Calu3 (cell line): ENCODE measurements at regions not wholly inside any gene's neighbourhood (a gene's known extent, or its start where the extent isn't known, plus 50 kb on each side); places are given as distances from the start of the nearest gene placed in this dataset.
"Not testable (repeated sequence)": the region's sequence is repeated elsewhere in the genome, so short reads cannot be mapped to it uniquely, and the experiment has no call there.

Source experiments
- BruUV-seq: library from RNA; stranded (reverse); fragments of 400-500 nt; replicated peaks from 2 replicates; lab custom pipeline; 2021; lab: Mats Ljungman, UMichigan
- CTCF ChIA-PET: fragments of 300-600 bp; sonication (Branson Sonifier 250); formaldehyde crosslinking; loops from one replicate; lab custom pipeline; 2022; ENCODE audit warnings: antibody characterized with exemption; lab: Charles Lee
- DNase-seq: peaks from one replicate; pipeline ENCODE4 v3.0.0; 2022
- H3K27ac Mint-ChIP-seq: one replicate; pipeline ENCODE4 v1.8.0; 2022; ENCODE audit warnings: mixed read lengths; ENCODE audit not compliant: unreplicated experiment
- H3K27me3 Mint-ChIP-seq: one replicate; pipeline ENCODE4 v1.8.0; 2022; ENCODE audit warnings: mixed read lengths; ENCODE audit not compliant: unreplicated experiment
- H3K36me3 Mint-ChIP-seq: one replicate; pipeline ENCODE4 v1.8.0; 2022; ENCODE audit warnings: mild to moderate bottlenecking, moderate library complexity, mixed read lengths; ENCODE audit not compliant: insufficient read depth, unreplicated experiment
- H3K4me1 Mint-ChIP-seq: one replicate; pipeline ENCODE4 v1.8.0; 2022; ENCODE audit warnings: mild to moderate bottlenecking, low read depth, mixed read lengths; ENCODE audit not compliant: unreplicated experiment
- H3K4me3 Mint-ChIP-seq: one replicate; pipeline ENCODE4 v1.8.0; 2022; ENCODE audit warnings: mild to moderate bottlenecking, low read depth, moderate library complexity, mixed read lengths; ENCODE audit not compliant: unreplicated experiment
- H3K9me3 Mint-ChIP-seq: one replicate; pipeline ENCODE4 v1.8.0; 2022; ENCODE audit warnings: low read depth, mixed read lengths; ENCODE audit not compliant: unreplicated experiment
- intact Hi-C: fragments of 100-400 bp; cut with micrococcal nuclease; formaldehyde crosslinking; loops from one replicate; pipeline ENCODE4 v1.10.0; 2022; ENCODE audit not compliant: unreplicated experiment
- TF ChIP-seq, protein P1 (sequence below): fragments of 200-600 bp; IDR thresholded peaks from one replicate; pipeline ENCODE4 v1.8.0; 2022; ENCODE audit warnings: antibody characterized with exemption; ENCODE audit not compliant: unreplicated experiment

DNA sequence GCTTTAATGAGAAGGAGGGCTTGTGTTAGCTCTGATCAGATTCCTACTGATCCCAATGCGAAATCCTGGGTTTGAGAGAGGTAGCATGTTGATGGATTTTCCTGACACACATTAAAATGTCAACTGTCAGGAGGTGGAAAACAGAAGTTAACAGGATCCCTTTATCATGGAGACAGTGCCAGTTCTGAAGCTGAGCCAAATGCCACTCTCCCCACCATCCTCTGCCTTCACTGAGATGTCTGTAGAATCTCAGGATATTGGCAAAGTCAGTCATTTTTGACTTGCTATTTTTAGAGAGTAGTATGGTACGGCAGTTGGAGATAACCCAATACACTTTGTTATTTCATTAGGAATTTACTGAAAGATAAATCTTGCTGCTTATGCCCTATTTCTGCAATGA, 1816.2 kb upstream of the FLRT2 start:
- Mint-ChIP-seq H3K27ac (no peak overlapping the region), H3K4me3 (no peak overlapping the region), H3K9me3 (peaks cover 8% of the 10 kb centered on the region), H3K36me3 (no peaks in the 10 kb centered on the region), H3K4me1 (no peaks in the 10 kb centered on the region), H3K27me3 (no peaks in the 10 kb centered on the region)
- BruUV-seq, result no TSS peak
- DNase-seq, result no peak
- TF ChIP-seq, protein P1, sequence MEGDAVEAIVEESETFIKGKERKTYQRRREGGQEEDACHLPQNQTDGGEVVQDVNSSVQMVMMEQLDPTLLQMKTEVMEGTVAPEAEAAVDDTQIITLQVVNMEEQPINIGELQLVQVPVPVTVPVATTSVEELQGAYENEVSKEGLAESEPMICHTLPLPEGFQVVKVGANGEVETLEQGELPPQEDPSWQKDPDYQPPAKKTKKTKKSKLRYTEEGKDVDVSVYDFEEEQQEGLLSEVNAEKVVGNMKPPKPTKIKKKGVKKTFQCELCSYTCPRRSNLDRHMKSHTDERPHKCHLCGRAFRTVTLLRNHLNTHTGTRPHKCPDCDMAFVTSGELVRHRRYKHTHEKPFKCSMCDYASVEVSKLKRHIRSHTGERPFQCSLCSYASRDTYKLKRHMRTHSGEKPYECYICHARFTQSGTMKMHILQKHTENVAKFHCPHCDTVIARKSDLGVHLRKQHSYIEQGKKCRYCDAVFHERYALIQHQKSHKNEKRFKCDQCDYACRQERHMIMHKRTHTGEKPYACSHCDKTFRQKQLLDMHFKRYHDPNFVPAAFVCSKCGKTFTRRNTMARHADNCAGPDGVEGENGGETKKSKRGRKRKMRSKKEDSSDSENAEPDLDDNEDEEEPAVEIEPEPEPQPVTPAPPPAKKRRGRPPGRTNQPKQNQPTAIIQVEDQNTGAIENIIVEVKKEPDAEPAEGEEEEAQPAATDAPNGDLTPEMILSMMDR, result no peak
- intact Hi-C loops, result no loop called here
- CTCF ChIA-PET, result no interaction called here

DNA sequence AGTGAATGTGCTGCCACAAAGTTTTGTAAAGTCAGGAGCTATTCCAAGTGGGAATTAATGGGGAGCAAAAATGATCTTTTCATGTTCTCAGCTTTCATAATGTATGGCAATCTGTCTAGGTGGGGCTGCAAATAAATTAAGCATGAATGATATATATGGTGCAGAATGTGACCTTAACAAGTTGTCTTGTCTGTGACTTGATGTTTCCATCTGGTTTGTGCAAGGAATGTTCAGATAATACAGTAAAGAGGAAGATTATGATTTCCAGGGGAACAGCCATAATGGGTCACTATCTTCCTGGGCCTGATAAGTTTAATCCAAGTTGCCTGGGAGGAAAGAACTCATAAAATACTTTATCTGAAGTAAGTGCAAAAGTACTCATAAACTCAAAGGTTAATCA, 1815.8 kb upstream of the FLRT2 start:
- no peak overlapping the region for H3K4me3 Mint-ChIP-seq
- no peaks in the 10 kb centered on the region for H3K36me3 Mint-ChIP-seq
- no peak overlapping the region for H3K27ac Mint-ChIP-seq
- no peak for DNase-seq
- CTCF ChIA-PET, result no interaction called here
- no peaks in the 10 kb centered on the region for H3K27me3 Mint-ChIP-seq
- intact Hi-C loops, result no loop called here
- peaks cover 3% of the 10 kb centered on the region for H3K9me3 Mint-ChIP-seq
- H3K4me1 Mint-ChIP-seq, result no peaks in the 10 kb centered on the region
- TF ChIP-seq, protein P1, result no peak
- BruUV-seq, result no TSS peak

DNA sequence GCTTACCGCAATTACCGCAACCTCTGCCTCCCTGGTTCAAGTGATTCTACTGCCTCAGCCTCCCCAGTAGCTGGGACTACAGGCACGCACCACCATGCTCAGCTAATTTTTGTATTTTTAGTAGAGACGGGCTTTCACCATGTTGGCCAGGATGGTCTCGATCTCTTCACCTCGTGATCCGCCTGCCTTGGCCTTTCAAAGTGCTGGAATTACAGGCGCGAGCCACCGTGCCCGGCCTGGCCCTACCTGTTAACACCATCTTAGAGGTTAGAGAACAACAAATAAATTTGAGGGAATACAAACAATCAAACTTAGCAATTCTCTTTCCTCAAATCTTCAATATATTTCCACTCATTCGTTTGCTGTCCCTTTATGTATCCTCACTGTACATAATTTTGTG, 1810.5 kb upstream of the FLRT2 start:
- not testable (repeated sequence) for H3K27ac Mint-ChIP-seq

DNA sequence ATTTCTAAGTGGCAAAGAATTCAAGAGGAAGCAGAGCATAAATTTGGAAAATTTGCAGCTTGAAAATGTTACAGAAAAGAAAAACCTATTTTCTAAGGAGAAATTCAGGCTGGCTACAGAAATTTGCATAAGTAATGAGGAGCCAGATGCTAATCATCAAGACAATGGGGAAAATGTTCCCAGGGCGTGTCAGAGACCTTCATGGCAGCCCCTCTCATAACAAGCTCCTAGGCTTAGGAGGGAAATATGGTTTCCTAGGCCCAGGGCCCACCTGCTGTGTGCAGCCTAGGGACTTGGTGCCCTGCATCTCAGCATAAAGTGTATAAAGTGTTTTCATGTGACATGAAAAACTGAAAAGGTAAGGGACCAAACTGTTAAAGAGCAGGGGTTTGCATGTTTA, 1796.3 kb upstream of the FLRT2 start:
- H3K27ac Mint-ChIP-seq, result no peak overlapping the region
- no peak for DNase-seq
- TF ChIP-seq, protein P1, result no peak
- CTCF ChIA-PET, result no interaction called here
- no peaks in the 10 kb centered on the region for H3K4me1 Mint-ChIP-seq
- H3K4me3 Mint-ChIP-seq, result no peak overlapping the region
- peaks cover 12% of the 10 kb centered on the region for H3K9me3 Mint-ChIP-seq
- no peaks in the 10 kb centered on the region for H3K36me3 Mint-ChIP-seq
- no TSS peak for BruUV-seq
- no peaks in the 10 kb centered on the region for H3K27me3 Mint-ChIP-seq
- intact Hi-C loops, result no loop called here

More for the DNA sequence above, 1810.5 kb upstream of the FLRT2 start:
- intact Hi-C loops, BruUV-seq, H3K36me3 Mint-ChIP-seq, DNase-seq, H3K9me3 Mint-ChIP-seq, H3K4me3 Mint-ChIP-seq, H3K27me3 Mint-ChIP-seq, H3K4me1 Mint-ChIP-seq, CTCF ChIA-PET: not testable (repeated sequence)

DNA sequence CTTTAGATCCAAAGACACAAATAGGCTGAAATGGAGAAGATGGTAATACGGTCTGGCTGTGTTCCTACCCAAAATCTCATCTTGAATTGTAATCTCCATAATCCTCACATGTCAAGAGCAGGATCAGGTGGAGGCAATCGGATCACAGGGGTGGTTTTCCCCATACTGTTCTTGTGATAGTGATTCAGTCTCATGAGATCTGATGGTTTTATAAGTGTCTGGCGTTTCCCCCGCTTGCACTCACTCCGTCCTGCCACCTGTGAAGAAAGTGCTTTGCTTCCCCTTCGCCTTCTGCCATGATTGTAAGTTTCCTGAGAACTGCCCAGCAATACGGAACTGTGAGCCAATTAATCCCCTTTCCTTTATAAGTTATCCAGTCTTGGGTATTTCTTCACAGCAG, 1795.5 kb upstream of the FLRT2 start:
- no peaks in the 10 kb centered on the region for H3K27me3 Mint-ChIP-seq
- TF ChIP-seq, protein P1, result no peak
- intact Hi-C loops, result no loop called here
- H3K27ac Mint-ChIP-seq, result no peak overlapping the region
- CTCF ChIA-PET, result no interaction called here
- no peaks in the 10 kb centered on the region for H3K36me3 Mint-ChIP-seq
- H3K9me3 Mint-ChIP-seq, result peaks cover 12% of the 10 kb centered on the region
- H3K4me1 Mint-ChIP-seq, result no peaks in the 10 kb centered on the region
- no TSS peak for BruUV-seq
- no peak overlapping the region for H3K4me3 Mint-ChIP-seq
- no peak for DNase-seq
